HG02870 (cell line): ENCODE measurements at regions not wholly inside any gene's neighbourhood (a gene's known extent, or its start where the extent isn't known, plus 50 kb on each side); places are given as distances from the start of the nearest gene placed in this dataset.
"Not testable (repeated sequence)": the region's sequence is repeated elsewhere in the genome, so short reads cannot be mapped to it uniquely, and the experiment has no call there.

Source experiments
- ATAC-seq: cut with Tn5 transposase; IDR thresholded peaks from one replicate; pipeline ENCODE4 v1.9.1; 2021; ENCODE audit warnings: mild to moderate bottlenecking, moderate library complexity; ENCODE audit not compliant: unreplicated experiment

GRCh38 chr16:61435346-61435745 is 600.9 kb downstream of the CDH8 start:
- ATAC-seq: no peak

GRCh38 chr16:61432421-61432820 is 603.8 kb downstream of the CDH8 start:
- ATAC-seq: no peak

DNA sequence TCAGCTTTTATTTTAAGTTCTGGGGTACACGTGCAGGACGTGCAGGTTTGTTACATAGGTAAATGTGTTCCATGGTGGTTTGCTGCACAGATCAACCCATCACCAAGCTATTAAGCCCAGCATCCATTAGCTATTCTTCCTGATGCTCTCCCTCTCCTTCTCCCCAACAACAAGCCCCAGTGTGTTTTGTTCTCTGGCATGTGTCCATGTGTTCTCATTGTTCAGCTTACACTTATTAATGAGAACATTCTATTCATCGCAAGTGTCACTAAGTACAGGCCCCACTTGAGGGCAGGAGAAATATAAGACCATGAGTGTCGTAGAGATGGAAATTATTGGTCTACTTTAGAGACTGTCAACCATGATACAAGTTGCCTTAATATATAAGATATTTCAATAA is 615.1 kb downstream of the CDH8 start:
- no peak for ATAC-seq

- no peak for ATAC-seq
These were observed 616.4 kb downstream of the CDH8 start for GRCh38 chr16:61419791-61420190.

- not testable (repeated sequence) for ATAC-seq
These were observed 617.4 kb downstream of the CDH8 start for GRCh38 chr16:61418802-61419201.

- no peak for ATAC-seq
These were observed 621.1 kb downstream of the CDH8 start for GRCh38 chr16:61415126-61415525.

- no peak for ATAC-seq
These were observed 623.2 kb downstream of the CDH8 start for GRCh38 chr16:61413021-61413420.

DNA sequence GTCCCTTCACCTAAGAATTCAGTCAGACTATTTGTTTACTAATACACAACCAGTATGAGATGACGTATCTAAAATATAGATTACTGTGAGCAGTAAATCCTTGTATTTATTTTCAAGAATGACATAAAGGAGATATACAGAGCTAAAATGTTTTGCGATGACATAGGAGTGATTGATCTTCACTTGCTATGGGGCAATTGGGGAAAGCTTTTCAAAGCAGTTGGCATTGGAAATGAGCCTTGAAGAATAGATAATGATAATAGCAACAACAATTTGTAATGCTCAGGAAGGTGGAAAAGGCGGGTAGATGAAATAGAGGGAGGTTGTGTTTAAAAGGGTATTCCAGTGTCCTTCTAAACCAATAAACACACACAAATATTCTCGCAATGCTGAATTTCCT is 623.7 kb downstream of the CDH8 start:
- no peak for ATAC-seq

DNA sequence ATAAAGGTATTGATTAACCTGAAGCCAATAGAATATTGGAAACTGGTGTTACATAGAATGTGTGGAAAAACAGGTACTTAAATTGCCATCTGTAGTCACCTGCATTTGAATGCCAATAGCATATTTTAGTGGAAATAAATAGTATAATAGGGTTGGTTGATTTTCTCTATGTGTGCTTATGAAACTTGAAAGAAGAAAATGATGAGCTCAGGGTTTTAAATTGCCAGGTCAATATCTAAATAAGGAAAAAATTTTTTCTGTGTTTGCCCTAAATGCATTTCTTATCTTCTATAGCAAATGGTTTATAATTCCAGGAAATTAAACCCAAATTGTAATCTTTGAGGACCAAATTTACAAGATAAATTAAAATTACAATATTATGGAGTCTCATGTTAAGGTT is 626.6 kb downstream of the CDH8 start:
- no peak for ATAC-seq

DNA sequence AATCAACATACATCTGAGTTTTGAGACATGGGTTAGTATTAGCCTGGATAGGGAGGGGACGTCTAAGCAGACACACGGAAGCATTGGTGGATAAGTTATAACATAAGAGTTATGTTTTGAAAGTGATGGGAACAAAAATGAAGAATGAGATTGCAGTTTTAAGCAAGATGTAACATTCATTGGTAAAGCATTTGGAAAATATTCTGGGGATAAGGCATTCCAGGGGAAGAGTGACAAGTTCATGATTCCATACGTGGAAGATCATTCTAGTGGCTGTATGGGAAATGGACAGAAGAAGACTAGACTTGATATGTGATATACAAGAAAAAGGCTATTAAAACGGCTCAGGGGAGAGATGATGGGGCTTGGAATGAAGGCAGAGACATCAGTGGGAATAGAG is 632.9 kb downstream of the CDH8 start:
- ATAC-seq: no peak

- no peak for ATAC-seq
These were observed 644.3 kb downstream of the CDH8 start for GRCh38 chr16:61391896-61392295.

DNA sequence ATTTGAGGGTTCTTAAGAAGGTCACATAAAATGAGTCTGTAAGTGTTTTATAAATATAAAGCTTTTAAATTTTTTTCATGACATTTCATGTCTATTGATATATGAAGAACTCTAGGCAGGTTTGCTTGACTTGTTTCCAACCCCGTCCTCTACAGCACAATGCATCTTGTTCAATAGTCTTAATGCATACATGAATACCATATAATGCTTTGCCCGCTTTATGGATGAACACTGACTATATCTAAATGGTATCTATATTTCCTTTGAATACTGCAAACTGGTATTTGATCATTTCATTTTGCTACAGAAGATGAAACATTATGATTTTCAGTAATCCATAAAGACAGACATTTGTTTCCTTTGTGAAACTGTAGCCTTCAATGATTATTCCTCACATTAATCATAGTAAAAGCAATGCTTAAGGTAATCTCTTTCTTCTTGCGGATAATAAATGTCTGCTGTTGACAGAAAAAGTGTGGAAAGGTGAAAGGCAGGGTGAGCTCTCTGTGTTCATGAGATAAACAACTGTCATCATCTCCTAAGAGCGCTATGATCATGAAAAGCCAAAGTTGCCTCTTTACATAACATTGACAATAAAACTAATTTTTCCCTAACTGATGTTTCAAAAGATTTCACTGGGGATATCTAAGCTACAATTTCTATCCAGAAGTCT is 645.1 kb downstream of the CDH8 start:
- no peak for ATAC-seq

GRCh38 chr16:61385392-61386071 is 650.7 kb downstream of the CDH8 start:
- no peak for ATAC-seq

- no peak for ATAC-seq
These were observed 653.8 kb downstream of the CDH8 start for GRCh38 chr16:61382435-61382834.

- no peak for ATAC-seq
These were observed 656.9 kb downstream of the CDH8 start for GRCh38 chr16:61379311-61379710.

DNA sequence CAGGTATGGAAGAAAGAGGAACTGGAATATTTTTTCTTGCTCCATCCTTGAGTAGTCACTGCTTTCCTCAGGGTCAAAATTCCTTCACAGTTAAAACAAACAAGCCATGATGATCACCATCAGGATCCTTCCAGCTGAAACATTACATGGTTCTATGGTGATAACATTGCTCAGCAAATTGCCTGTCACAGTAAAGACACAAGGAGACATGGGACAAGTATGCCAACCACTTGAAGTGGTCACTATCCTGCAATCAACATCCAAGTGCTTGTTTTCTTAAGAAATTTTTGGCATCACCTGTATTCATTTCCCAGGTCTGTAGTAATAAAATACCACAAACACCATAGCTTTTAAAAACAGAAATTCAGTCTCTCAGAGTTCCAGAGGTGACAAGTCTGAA is 662.2 kb downstream of the CDH8 start:
- ATAC-seq: no peak

- no peak for ATAC-seq
These were observed 664.4 kb downstream of the CDH8 start for GRCh38 chr16:61371881-61372280.

DNA sequence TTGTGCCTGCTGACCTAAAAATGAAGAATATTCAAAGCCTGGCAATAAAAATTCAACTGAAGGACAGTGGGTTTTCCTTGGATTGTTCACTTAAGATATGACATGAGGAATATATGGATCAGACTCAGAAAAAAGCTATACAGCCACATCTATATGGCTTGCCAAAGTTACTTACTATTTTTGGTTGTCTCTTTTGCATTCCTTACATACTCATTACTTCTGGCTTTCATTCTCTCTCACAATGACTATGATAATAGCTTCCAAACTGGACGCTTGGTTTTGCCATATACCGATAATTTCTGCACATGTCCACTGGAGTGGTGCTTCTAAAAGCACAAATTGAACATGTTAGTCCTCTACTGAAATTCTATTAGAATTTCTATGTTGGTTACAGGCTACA is 664.9 kb downstream of the CDH8 start:
- ATAC-seq: no peak

- ATAC-seq: no peak
These were observed 665.7 kb downstream of the CDH8 start for GRCh38 chr16:61370564-61370963.

- no peak for ATAC-seq
These were observed 670.2 kb downstream of the CDH8 start for GRCh38 chr16:61366006-61366405.

DNA sequence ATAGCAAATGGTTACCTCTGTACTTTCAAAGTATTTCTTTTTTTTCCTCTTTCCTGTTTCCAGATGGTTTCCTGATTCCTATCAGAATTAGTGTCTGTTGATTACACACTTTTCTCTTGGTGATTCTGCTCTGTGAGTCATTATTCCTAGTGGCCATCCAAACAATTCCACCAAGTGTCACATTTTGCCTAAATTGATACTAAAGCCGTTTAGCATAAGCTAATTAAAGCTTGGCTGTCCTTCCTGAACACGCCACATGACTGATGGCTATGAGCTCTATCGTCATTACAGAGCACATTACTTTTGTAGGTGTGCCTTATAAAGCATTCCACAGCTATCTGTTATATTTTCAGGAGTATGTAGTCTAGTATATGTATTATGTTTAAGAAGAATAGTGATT is 671.2 kb downstream of the CDH8 start:
- ATAC-seq: no peak

DNA sequence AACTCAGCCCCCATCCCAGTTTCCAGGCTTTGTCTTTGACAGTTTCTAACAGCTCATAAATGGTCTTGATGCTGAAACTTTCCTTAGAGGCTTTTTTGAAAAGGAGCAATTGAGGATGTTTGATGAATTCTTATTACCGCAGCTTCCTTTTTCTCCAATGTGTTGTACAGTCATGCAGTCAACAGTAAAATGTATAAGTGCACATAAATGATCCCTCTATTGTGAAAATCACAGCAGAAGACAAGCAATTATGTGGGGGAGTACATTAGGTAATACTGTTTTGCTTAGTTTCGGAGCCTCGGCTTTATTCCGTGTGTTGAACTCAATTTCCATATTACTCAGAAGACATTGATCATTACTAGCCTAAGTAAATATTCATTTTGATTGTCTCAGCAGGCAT is 673.7 kb downstream of the CDH8 start:
- ATAC-seq: no peak

DNA sequence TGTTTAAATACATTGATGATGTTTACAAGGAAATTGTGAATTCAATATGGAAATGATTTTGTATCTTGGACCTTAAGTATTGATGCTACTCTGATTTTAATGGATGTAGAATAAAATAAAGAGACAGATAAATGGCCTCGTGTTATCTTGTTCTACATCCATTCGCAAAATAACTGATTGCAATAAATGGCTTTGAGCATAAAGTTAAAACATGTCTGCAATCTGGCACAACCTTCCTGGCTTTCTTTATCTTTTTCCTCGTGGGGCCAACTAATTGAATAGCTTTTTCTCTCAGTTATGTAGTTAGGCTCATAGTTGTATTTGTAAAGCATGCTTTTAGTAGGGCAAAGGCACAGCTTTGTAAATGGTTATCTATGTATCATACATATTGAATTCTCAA is 691.4 kb downstream of the CDH8 start:
- no peak for ATAC-seq
